ENCODE measurements at regions not wholly inside any gene's neighbourhood (a gene's known extent, or its start where the extent isn't known, plus 50 kb on each side); places are given as distances from the start of the nearest gene placed in this dataset.

DNA sequence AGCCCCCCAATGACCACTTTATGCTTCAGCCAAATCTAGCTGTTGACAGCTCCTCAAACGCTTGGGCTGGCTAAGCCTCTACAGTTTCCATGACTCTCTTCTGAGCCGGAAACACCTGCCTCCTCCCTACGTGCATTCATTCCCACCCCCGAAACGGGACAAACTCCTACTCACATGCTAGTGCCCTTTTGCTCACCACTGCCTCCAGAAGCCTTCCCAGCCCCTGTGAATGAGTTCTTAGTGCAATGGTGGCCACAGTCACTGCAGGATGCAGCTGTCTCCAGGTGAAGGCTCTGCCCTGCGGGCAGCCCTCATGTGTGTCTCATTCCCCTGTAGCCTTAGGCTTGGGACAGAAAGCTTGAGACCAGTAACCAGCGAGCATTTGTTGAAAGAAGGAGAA, 68.8 kb upstream of the DAB2IP start:
- no peak for DNase-seq
- TF ChIP-seq POLR2A (IDR thresholded peaks at IDR 0.05), result no peak
- TF ChIP-seq, protein P1, sequence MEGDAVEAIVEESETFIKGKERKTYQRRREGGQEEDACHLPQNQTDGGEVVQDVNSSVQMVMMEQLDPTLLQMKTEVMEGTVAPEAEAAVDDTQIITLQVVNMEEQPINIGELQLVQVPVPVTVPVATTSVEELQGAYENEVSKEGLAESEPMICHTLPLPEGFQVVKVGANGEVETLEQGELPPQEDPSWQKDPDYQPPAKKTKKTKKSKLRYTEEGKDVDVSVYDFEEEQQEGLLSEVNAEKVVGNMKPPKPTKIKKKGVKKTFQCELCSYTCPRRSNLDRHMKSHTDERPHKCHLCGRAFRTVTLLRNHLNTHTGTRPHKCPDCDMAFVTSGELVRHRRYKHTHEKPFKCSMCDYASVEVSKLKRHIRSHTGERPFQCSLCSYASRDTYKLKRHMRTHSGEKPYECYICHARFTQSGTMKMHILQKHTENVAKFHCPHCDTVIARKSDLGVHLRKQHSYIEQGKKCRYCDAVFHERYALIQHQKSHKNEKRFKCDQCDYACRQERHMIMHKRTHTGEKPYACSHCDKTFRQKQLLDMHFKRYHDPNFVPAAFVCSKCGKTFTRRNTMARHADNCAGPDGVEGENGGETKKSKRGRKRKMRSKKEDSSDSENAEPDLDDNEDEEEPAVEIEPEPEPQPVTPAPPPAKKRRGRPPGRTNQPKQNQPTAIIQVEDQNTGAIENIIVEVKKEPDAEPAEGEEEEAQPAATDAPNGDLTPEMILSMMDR (IDR thresholded peaks at IDR 0.05), result no peak
- Histone ChIP-seq H3K36me3 (no peaks in the 10 kb centered on the region), H3K4me3 (no peak overlapping the region), H3K27ac (no peak overlapping the region), H3K9me3 (no peaks in the 10 kb centered on the region), H3K27me3 (no peaks in the 10 kb centered on the region), H3K4me1 (no peaks in the 10 kb centered on the region)

DNA sequence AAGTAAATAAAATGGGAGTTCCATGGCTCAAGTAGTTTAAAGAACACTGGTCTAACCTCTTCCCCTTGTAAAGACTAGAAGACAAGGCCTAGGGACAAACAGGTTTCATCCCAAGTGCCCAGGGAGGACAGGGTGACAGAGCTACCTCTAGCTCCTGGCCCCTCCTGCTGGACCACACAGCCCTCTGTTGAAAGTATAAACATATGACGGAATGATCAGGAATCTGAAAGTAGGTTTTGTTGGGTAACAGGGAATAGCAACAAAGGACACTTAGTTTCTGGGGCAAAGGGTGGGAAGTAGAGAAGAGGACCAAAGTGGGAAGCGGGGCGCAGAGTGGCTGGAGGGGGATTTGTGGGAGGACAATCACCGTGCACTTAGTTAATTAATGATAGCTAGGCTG, 67.0 kb upstream of the DAB2IP start:
- no peaks in the 10 kb centered on the region for H3K36me3 ChIP-seq
- no peak overlapping the region for H3K27ac ChIP-seq
- H3K27me3 ChIP-seq, result no peaks in the 10 kb centered on the region
- H3K9me3 ChIP-seq, result no peaks in the 10 kb centered on the region
- no peak overlapping the region for H3K4me3 ChIP-seq
- TF ChIP-seq, protein P1 (IDR thresholded peaks at IDR 0.05), result no peak
- no peak for TF ChIP-seq POLR2A (IDR thresholded peaks at IDR 0.05)
- no peak for DNase-seq
- no peaks in the 10 kb centered on the region for H3K4me1 ChIP-seq

DNA sequence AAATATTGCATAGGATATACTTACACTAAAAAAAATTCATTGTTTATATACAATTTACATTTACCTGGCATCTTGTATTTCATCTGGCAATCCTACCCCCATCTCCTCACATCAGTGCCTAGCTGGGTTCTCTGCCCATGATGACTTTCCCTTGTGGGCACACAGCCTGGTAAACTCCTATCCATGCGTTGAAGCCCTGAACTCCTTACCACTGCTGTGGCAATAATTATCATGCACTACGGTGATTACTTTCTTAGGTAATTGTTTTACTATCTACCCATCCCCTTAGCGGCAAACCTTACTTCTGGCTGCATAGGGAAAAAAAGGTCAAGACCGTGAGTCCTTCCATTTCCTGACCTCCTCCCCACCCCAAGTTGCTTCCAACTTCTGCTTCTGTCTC, 63.6 kb upstream of the DAB2IP start:
- Histone ChIP-seq H3K4me1 (no peaks in the 10 kb centered on the region), H3K27me3 (no peaks in the 10 kb centered on the region), H3K4me3 (no peak overlapping the region), H3K36me3 (no peaks in the 10 kb centered on the region), H3K27ac (no peak overlapping the region), H3K9me3 (no peaks in the 10 kb centered on the region)
- no peak for TF ChIP-seq POLR2A (IDR thresholded peaks at IDR 0.05)
- TF ChIP-seq, protein P1 (IDR thresholded peaks at IDR 0.05), result no peak
- DNase-seq, result no peak

DNA sequence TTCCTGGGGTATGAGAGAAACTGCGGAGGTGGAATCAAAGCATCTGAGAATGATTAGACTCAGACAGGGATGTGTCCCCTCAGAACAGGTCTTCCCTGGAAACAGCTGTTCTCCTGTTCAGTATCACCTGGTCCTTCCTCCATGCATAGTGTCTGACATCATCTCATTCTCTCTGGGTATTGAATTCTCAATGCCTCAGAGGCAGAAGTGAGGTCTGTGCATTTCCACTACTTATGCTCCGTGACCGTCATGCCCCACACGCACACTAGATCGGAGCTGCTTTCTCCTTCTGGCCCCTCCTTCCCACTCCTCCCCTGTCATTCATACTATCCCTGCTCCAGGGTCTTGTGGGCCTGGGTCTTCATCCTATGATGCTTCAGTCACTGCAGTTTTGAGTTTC, 61.4 kb upstream of the DAB2IP start:
- H3K9me3 ChIP-seq, result no peaks in the 10 kb centered on the region

DNA sequence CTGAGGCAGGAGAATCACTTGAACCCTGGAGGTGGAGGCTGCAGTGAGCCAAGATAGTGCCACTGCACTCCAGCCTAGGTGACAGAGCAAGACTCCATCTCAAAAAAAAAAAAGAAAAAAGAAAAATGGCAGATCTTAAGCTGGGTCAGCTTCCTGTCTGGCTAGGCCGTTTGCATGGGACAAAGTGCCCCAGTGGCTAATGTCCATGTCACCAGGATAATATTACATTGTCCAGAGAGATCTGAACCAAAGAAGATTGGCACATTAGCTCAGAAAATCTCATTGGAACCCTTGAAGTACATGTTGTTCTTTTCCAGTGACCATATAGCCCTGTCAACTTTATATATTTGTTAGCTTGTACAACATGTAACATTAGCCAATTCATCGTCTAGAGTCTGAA, 59.2 kb upstream of the DAB2IP start:
- Histone ChIP-seq H3K27me3 (no peaks in the 10 kb centered on the region), H3K27ac (no peak overlapping the region), H3K4me3 (no peak overlapping the region), H3K9me3 (no peaks in the 10 kb centered on the region), H3K4me1 (no peaks in the 10 kb centered on the region), H3K36me3 (no peaks in the 10 kb centered on the region)
- no peak for TF ChIP-seq POLR2A (IDR thresholded peaks at IDR 0.05)
- TF ChIP-seq, protein P1 (IDR thresholded peaks at IDR 0.05), result no peak
- no peak for DNase-seq

More for the DNA sequence above, 61.4 kb upstream of the DAB2IP start:
- Histone ChIP-seq H3K27me3 (no peaks in the 10 kb centered on the region), H3K27ac (no peak overlapping the region), H3K36me3 (no peaks in the 10 kb centered on the region), H3K4me3 (no peak overlapping the region), H3K4me1 (no peaks in the 10 kb centered on the region)
- no peak for TF ChIP-seq POLR2A (IDR thresholded peaks at IDR 0.05)
- TF ChIP-seq, protein P1 (IDR thresholded peaks at IDR 0.05), result no peak
- no peak for DNase-seq

DNA sequence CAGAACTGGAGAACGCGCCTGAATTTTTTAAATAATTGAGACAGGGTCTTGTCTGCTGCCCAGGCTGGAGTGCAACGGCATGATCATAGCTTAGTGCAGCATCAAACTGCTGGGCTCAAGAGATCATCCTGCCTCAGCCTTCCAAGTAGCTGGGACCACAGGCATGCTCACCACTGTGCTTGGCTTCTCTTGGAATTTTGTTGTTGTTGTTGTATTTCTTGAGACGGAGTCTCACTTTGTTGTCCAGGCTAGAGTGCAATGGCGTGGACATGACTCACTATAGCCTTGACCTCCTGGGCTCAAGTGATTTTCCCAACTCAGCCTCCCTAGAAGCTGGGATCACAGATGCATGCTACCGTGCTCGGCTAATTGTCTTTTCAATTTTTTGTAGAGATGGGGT, 58.4 kb upstream of the DAB2IP start:
- Histone ChIP-seq H3K4me1 (no peaks in the 10 kb centered on the region), H3K27me3 (no peaks in the 10 kb centered on the region), H3K4me3 (no peak overlapping the region), H3K36me3 (no peaks in the 10 kb centered on the region), H3K27ac (no peak overlapping the region), H3K9me3 (no peaks in the 10 kb centered on the region)
- no peak for DNase-seq
- TF ChIP-seq POLR2A (IDR thresholded peaks at IDR 0.05), result no peak
- TF ChIP-seq, protein P1 (IDR thresholded peaks at IDR 0.05), result no peak
